NCI-H345 treated with DMSO at 0.1 percent for 48 hours (cell line): ENCODE measurements at regions not wholly inside any gene's neighbourhood (a gene's known extent, or its start where the extent isn't known, plus 50 kb on each side); places are given as distances from the start of the nearest gene placed in this dataset.

Experiments
- DNase-seq: peaks from one replicate; lab custom pipeline; 2025; ENCODE audit not compliant: unreplicated experiment; lab: John Stamatoyannopoulos, UW

DNA sequence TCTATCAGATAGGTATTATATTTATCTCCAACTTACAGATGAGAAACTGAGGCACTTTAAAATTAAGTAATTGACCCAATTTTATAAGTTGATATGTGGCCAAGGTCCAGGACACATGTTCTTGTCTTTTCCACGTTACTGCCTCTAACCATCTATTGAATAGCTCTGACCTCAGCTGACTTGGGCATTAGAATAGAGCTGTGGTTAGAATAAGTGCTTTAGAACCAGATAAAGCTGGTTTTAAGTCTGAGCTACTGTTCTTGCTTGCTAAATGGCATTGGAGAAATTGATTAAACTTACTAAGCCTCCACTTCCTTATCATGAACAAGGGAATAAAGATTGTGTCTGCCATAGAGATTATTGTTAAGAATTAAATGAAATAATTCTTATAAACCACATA lies 147.8 kb upstream of the DTNBP1 start:
- DNase-seq, result no peak

DNA sequence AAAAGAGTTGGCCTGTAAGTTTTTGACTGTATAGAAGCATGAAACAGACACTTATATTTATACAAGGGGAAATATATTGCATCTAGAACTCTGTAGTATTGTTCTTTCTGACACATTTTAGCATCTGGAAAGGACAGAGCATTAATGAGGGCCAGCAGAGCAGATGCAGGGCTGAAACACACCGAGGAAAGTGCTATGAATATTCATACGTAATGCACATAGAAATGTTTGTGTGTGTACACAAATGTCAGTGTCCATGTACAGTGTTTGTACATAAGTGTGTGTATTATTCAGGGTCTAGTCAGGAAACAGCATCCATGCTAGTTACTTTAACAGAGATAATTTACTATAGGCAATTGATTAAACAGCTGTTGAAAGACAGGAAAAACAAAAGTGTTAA lies 146.5 kb upstream of the DTNBP1 start:
- DNase-seq, result no peak

DNA sequence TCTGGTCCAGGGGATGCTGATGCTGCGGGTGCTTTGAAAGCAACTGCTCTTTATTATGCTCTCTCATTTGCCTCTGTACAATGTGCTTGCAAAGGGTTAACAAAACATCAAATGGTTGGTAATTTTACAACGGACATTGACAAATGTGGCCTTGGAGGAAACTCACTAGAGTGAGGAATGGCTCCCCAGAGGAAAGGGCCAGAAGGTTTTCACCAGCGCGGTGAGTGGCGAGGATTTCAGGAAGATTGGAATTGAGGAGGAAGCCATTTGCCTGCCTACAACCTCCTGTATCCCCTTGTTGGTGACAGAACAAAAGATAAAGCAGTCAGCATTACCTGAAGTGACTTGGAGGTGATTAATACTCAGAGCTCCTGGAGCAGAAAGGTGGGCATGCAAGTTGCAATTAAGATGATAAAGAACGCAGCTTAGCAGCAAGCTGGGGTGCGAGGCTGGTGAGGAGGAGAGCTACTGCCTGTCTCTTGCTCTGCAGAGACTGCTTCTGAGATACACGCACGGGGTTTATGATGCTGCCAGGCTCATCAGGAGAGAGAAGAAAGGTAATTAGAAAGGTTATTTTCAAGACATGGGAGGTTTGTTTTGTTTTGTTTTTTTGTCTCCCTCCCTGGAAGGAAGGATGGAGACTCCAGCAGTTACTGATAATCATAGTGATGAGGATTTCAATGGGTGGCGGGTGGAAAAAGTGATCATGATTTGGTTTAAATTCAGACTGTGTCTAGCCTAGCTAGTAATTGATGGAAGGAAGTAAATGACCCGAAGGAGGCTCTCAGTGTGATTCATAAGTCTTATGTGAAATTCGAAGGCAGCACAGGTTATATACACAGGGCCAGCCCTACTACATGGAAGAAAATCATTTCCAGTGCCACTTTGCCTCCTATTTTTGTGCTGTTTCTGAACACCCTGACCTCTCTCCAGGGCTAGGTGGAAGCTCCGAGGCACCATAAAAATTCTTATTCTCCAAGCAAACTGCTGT lies 141.6 kb upstream of the DTNBP1 start:
- no peak for DNase-seq

DNA sequence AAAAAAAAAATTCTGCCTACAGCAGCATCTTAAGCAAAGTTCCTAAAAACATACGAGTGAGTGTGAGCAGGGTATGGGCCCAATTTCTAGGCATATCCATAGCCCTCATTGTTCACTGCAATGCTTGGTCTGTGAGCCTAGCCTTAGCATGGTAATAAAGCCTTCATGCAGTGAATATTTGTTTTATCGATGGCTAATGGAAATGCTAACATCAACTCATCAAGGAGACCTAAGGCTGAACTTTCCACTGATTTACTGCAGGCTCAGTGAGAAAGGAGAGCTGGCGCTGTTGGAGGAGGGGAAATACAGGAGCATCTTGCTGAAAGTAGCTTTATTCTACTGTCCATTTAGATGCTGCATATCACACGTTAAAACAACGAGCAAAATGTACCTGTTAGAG lies 139.6 kb upstream of the DTNBP1 start:
- DNase-seq, result no peak

DNA sequence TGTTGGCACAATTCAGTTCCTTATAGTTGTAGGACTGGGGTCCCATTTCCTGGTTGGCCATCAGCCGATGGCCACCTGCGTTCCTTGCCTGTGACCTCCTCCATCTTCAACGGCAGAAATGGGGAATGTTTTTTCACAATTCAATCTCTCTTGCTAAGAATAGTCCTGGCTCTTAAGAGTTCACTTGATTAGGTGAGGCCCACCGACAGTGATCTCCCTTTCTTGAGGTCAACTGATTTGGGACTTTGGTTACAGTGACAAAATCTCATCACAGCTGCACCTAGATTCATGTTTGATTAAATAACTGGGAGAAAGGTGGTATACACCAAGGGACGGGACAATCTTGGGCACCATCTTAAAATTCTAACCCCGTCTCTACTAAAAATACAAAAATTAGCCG lies 139.1 kb upstream of the DTNBP1 start:
- DNase-seq, result no peak

DNA sequence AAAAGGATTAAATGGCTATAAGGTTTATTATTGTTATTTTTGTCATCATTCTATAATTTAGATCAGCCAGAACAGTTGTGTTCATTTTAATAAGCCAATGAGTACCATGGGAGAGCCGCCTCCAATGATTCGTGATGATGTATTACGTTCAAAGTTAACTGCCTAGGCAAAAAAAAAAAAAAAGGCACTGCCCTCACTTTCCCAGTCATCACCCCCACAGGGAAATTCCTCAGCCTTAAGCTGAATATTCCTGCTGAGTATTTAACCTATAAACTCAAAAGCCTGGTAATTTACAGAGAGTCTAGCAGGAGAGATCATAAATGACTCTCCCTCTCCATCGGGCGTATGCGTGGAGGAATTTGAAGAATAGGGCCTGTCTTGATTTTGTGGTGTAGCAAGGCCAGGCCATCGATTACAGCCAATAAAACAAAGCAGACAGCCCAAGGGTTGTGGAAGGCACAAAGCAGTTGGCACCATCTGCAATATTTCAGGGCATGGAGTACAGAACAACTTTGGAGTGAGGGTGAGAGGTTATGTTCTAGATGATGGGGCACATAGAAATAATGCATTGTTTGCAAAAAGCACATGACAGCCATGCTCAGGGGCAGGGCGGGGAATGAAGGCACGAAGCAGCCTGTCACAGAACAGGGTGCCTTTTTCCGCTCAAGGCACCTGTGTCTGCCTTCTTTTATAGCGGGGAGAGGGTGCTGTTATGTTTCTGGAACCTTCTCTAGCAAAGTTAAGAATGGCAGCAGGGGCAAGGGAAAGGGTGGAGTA lies 138.2 kb upstream of the DTNBP1 start:
- no peak for DNase-seq

DNA sequence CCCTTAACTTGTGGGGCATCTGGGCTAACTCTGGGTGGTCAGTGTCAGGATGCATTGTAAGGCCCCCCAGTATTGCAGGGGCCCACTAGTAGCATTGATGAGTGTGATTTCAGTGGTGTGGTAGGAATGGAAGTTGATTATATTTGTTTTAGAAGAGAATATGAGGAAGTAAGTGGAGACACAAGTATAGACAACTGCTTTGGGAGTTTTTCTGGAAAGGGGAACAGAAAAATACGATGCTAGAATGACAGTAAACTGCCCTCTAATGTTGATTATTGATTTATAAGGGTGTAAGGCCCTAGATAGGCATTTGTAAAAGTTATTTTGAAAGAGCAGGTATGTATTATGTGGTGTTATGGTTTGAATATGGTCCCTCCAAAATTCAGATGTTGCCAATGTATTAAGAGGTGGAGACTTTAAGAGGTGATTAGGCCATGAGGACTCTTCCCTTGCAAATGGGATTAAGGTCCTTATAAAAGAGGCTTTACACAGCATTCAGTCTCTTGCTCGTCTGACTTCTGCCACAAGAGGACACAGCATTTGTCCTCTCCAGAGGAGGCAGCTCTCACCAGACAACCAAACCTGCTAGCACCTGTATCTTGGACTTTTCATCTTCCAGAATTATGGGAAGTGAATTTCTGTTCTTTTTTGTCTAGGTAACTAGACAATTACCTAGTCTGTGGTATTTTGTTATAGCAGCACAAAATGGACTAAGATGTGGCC lies 135.9 kb upstream of the DTNBP1 start:
- DNase-seq, result no peak

DNA sequence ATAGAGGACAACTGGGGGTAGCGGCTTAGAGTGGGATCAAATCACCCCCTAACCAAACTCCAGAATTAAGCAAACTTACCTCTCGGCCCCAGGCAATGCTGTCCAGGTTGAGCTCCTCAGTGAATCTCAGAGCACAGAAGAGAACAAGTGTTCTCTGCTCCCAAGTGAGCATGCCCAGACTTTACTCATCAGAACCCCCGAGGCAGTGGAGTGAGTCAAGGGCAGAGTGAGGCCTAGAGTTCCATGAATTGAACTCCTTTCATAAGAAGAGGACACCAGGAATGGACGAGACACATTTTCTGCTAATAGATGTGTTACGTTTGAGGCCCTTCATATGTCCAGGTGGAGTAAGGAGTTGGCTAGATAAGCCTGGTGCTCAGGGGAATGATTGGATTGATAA lies 134.0 kb upstream of the DTNBP1 start:
- no peak for DNase-seq

DNA sequence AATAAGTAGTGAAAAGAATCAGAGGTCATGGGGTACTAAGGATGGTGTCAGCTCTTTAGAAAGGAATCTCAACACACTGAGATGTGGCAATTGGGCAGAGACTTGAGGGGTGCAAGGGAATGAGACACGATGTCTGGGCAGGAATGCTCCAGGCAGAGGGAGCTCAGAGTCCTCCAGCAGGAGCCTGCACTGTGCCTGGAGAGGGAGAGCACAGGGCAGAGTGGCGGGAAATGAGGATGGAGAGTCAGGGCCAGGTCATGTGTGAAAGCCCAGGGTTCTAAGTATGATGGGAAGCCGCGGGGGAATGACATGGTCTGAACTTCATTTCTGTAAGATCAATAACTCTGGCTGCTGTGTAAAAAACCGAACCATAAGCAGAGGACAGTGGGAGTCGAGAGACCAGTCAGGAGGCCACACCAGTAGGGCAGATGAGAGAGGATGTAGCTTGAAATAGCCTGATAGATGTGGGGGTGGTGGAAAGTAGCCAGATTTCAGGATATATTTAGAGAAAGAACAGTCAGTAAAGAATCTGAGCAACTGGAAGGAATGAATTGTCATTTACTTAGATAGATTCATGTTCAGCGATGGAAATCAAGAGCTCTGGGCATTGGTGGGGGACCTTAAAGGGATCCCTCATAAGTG lies 133.4 kb upstream of the DTNBP1 start:
- no peak for DNase-seq

DNA sequence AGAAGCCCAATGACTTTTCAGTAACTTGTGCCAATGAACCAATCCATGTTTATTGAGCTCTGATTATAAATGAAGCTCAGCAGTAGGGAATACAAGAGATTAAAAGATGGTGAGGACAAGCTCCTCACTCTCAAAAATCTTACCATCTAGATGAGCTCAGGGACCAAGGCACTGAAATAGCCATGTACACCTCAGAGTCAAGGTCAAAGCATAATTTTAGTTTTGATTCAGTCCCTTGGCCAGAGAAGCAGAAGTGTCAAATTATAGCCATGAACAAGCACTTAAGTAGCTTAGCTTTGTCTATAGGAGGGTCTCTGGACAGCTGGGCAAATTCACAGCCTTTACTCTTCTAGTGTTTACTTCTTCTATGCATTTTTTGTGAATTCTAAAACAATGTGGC lies 131.0 kb upstream of the DTNBP1 start:
- DNase-seq, result no peak

DNA sequence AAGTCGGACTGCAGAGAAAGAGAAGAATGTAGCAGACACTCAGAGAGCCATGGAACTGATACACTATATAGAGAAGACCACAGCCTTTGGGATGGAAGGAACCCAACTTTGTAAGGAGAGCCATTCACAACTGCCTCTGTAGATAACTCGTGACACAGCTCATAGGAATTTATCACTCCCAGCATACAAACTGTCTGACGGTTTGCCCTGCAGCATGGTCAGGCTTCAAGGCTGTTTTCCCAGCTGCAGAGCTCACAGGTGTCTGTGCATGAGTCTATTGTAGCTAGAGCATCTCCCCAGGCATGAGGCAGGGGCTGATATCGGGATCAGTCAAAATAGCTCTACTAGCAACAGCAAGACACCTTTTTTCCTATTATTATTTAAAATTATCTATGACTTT lies 130.5 kb upstream of the DTNBP1 start:
- DNase-seq, result no peak

DNA sequence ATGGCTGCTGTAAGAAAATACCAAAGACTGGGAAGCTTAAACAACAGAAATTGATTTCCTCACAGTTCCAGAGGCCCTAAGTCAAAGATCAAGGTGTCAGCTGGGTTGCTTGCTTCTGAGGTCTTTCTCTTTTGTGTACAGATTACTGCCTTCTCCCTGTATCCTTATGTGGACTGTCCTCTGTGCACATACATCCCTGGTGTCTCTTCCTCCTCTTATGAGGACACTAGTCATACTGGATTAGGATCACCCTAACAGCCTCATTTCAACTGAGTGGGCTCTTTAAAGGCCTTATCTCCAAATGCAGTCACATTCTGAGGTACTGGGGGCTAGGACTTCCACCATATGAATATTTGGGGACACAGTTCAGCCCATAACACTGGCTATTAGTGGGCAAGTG lies 130.0 kb upstream of the DTNBP1 start:
- no peak for DNase-seq

DNA sequence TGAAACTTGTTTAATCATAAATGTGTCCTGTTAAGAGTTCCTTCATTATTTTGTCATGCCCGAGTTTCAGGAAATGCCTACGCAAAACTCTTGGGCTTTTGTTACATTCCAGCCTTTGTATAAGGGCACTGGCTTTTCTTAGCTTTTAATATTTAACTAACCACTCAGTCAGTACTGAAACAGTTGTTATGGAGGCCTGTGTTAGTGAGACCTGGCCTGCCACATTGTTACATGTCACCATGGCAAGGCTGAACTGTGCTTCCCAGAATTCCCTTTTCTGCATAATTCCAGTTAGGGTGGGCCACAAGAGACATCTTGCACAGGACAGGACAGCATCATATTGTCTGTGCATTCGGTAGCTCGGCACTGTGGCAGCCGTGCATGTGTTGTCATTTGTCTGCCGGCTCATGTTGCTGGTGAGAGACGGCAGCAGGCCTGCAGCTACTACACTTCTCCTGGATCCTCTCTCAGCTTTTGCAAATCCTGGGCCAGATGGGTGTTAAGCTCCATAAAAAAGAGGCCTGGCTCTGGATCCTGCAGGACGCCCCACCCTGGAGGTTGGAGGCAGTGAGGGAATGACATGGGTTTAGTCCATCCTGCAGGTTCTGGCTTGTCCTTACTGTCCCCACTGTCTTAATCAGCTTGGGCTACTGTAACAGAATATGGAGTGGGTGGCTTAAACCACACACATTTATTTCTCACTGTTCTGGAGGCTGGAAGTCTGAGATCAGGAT lies 128.8 kb upstream of the DTNBP1 start:
- no peak for DNase-seq

DNA sequence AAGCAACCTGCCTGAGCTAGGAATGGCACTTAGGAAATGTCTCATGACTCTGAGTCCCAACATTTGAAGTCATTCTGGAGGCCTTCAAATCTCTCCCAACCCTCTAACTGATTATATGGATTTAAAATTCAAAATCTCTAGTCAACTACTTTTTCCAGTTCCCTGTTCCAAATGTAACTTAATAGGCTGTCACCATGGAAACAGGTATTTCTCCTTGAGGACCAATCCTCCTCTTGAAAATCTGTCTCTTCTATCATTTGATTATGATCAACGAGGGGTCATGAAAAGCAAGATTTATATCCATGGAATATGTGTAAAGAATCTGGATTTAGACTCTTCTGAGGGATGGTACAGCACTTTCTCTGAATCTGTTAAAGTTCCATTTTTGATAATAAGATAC lies 127.3 kb upstream of the DTNBP1 start:
- DNase-seq, result no peak

DNA sequence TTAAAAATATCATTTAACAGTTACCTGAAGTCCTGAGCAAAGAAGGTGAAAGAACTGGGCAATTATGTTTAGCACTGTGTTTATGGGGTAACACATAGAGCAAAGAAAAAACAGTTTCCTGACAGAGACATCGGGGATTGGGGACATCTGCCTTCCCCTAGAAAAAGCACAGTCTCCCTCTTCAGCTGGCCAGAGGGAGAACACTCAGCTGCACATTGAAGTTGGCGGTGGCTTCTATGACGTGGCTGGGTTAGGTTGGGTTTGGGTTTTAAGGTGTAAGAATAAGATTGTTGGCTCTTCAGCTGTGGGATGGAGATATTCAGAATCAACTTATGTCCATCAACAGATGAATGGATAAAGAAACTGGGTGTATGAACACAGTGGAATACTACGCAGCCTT lies 124.0 kb upstream of the DTNBP1 start:
- DNase-seq, result no peak

DNA sequence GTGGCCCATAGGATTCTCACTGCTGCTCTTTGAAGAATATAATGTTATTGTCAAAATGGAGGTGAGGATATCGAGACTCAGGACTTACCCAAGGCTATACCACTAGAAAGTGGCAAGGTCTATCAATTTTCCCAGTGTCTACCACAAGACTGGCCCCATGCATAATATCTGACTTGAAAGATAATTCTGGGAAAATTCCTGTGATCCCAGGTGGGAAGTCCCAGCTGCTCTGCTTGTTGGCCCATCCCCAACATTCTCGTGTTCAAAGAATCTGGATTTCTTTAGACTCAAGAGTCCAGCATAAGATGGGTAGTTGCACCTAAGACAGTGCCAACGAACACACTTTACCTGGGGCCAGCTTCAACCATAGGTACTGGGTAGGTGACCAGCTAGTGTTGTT lies 120.7 kb upstream of the DTNBP1 start:
- no peak for DNase-seq

DNA sequence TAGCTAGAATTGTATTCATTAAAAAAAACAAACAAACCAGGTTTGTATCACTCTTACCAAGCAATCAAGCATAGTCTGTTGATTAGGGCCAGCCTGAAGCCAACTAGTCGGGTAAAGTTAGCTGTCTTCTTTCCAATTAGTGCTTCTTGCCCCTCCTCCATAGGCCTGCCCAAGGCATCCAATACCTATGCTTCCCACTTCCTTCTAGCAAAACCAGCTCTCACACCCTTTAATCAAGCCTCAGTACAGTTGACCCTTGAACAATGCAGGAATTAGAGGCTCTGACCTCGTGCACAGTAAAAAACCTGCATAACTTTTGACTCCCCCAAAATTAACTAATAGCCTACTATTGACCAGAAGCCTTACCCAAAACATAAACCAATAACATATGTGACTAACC lies 119.1 kb upstream of the DTNBP1 start:
- no peak for DNase-seq

DNA sequence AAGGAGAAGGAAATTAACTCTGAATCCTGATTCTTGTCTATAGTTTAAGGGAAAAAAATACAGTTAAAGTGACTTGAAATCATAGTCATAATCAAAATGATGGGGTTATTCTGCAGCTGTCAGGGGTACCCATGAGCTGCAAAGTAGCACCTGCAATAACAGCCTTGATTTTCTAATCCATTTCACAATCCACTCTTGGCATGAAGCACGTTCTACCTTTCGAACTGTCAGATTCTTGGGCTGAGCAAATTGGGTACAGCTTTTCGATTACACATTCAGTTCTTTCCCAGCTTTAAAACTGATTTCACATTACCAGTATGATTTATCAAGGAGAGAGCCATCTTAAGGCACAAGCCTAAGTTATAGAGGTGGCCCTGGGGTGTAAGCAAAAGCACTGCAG lies 118.5 kb upstream of the DTNBP1 start:
- DNase-seq, result no peak

DNA sequence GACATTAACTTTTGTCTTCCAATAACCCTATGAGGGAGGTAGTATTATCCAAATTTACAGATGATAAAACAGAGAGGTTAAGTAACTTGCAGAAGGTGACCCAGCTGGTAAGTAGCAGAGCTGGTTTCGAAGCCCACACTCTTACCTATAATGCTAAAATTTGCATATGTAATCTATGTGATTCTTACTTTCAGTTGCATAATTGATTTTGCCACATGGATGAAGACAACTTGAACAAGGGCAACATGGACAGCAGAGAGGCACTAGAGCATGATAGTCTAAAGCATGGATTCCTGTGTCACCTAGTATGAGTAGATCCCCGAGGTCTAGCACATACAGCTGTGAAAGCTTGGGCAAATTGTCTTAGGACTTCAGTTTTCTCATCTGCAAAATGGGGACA lies 117.6 kb upstream of the DTNBP1 start:
- DNase-seq, result no peak

DNA sequence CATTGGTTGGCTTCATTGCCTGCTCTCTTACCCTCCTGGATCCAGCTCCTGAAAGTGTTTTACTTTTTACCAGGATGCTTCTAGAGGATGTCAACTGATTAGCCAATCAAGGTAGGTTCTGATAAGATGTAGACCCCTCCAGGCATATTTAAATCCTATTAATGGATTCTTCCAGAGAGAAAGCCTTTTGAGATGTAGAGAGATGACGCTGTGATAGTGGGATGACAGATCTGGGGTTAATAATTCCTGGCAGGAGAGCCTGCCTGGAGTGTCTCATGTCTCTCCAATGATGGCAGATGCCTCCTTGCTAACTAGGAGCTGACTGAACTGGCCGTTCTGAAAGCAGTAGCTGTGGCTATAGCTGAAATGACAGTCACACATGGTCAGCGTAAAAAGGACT lies 116.9 kb upstream of the DTNBP1 start:
- no peak for DNase-seq
